Bronchial epithelial cell (primary cell): ENCODE measurements at regions not wholly inside any gene's neighbourhood (a gene's known extent, or its start where the extent isn't known, plus 50 kb on each side); places are given as distances from the start of the nearest gene placed in this dataset.
A peak's percentile ranks its signal among the peaks of the same experiment; 100 is the strongest.

Source experiments
- DNase-seq: peaks from one replicate; pipeline ENCODE4 v3.0.0-alpha.2; 2010; ENCODE audit warnings: low read depth
- FAIRE-seq: peaks from 2 replicates; lab custom pipeline; 2011; peaks lifted over from hg19 to GRCh38; lab: Jason Lieb, UNC
- H3K27me3 ChIP-seq: 2 replicates; pipeline ENCODE4 v1.5.1; 2011; ENCODE audit warnings: low read length; ENCODE audit not compliant: control insufficient read depth, insufficient read depth
- H3K36me3 ChIP-seq: 2 replicates; pipeline ENCODE4 v1.5.1; 2011; ENCODE audit warnings: low read length; ENCODE audit not compliant: control insufficient read depth, insufficient read depth
- H3K4me3 ChIP-seq: 2 replicates; pipeline ENCODE4 v1.5.1; 2011; ENCODE audit warnings: mild to moderate bottlenecking, low read depth, low read length, control low read depth
- CTCF ChIP-seq: IDR thresholded peaks from 2 replicates; pipeline ENCODE4 v1.5.1; 2011; ENCODE audit warnings: mild to moderate bottlenecking, moderate library complexity, low read length, control low read depth, inconsistent platforms; ENCODE audit not compliant: insufficient read depth, severe bottlenecking

GRCh38 chr11:16607675-16608644 is 130.5 kb upstream of the C11orf58 start:
- DNase-seq, result peak; percentile 80
- Histone ChIP-seq H3K4me3 (peak overlapping the region; percentile 76), H3K27me3 (peaks cover 4% of the 10 kb centered on the region), H3K36me3 (no peaks in the 10 kb centered on the region)
- no peak for TF ChIP-seq CTCF
- FAIRE-seq, result no peak

DNA sequence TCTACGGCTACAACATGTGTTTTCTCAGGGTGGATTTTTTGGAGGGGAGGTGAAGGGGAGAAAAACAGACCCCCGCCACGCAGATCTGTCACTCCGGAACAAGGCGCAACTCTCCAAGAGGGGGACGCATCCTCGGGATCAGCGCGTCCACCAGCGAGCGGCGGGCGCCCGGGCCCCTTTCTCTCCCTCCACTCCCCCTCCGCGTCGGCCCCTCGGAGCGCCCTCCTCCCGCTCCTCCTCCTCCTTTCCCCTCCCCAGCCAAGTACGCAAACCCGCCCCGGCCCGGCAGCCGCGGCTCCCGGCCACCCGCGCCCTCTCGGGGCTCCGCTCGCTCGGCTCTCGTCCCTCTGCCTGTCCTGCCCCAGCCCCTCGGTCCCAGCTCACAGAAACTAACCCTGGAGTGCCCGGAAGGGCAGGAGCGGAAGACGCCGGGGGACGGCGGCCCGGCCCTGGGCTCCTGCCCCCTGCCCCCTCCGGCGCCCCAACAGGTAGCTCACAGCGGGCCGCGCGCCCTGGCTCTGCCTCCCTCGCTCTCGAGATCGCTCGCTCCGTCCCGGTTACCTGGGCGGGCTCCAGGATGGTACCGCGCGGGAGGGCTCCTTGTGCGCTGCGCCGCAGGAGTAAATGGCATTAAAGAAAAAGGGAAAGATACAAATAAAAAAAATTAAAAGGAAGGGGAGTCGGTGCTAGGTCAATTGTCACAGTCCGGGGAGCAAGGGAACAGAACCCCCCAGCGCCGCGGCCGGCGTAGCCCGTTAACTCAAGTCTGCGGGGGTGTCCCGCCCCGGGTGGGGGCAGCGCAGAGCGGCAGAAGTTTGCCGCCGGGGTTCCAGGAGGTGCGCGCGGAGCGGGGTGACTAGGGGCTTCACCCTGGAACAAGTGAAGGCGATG is 131.4 kb upstream of the C11orf58 start:
- Histone ChIP-seq H3K27me3 (peaks cover 4% of the 10 kb centered on the region), H3K4me3 (peak overlapping the region; percentile 76), H3K36me3 (no peaks in the 10 kb centered on the region)
- FAIRE-seq (no peak), DNase-seq (no peak)
- no peak for TF ChIP-seq CTCF

GRCh38 chr11:16605894-16606783 is 132.3 kb upstream of the C11orf58 start:
- FAIRE-seq, result peak; percentile 70
- peak; percentile 89 for DNase-seq

DNA sequence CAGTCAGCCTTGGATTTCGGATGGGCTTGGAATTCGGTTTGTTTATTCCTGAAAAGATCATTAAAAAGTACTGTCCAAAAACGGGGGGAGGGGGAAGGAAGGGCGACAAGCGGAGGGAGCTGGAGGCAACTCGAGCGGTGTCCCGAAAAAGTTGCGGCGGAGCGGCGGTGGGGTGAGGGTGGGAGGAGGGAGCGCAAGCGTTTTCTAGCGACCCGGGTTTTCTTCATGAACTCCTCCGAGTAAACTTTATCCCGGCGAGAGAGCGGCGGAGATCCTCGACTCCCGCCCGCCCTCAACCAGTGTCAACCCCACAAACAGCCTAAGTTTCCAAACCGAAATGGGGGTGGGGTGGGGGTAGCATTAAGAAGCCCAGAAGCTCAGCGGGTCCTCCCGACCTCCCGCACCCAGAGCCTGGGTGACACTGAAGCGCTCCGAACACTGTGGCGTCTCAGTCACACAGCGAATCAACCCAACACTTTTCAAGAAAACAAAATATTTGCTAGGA is 133.0 kb upstream of the C11orf58 start:
- Histone ChIP-seq H3K4me3 (peak overlapping the region; percentile 76), H3K27me3 (no peaks in the 10 kb centered on the region), H3K36me3 (no peaks in the 10 kb centered on the region)
- DNase-seq (no peak), FAIRE-seq (no peak)
- TF ChIP-seq CTCF, result no peak

More at GRCh38 chr11:16605894-16606783, 132.3 kb upstream of the C11orf58 start:
- Histone ChIP-seq H3K36me3 (no peaks in the 10 kb centered on the region), H3K27me3 (peaks cover 2% of the 10 kb centered on the region), H3K4me3 (peak overlapping the region; percentile 76)
- TF ChIP-seq CTCF, result peak; percentile 90

DNA sequence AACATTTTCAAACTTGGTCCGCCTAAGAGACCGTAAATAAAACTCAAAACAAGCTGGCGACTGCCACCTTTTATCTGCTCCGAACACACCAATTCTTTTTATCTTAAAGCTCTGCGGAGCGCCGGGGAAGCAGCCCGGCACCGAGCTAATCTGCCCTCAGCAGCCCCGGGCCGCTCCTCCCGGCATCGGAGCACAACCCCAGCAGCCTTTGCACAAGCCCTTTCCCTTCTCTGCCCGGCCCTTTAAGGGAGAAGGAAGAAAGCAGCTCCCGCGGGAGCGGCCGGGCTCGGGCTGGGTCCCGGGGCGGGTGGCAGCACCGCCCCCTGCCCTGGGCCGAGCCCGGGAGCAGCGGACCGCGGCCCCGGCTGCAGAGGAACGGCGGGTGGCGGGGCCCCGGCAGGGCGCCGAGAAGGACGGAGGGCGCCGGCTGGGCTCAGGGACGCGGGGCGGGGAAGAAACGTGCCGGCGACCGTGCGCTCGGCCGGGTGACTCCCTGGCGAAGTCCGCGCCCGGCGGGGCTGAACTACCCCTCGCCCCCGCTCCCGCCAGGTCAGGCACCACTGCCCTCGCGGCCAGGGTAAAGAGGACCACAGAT is 133.6 kb upstream of the C11orf58 start:
- TF ChIP-seq CTCF, result no peak
- no peaks in the 10 kb centered on the region for H3K36me3 ChIP-seq
- H3K4me3 ChIP-seq, result peak overlapping the region; percentile 76
- DNase-seq (peak; percentile 21), FAIRE-seq (no peak)
- no peaks in the 10 kb centered on the region for H3K27me3 ChIP-seq
